Stimulated activated CD4-positive, alpha-beta T cell treated with anti-CD3 and anti-CD28 coated beads, Interleukin-4, amount 100 ng/mL, for 48 hours (primary cell): ENCODE measurements at regions not wholly inside any gene's neighbourhood (a gene's known extent, or its start where the extent isn't known, plus 50 kb on each side); places are given as distances from the start of the nearest gene placed in this dataset.
A peak's percentile ranks its signal among the peaks of the same experiment; 100 is the strongest.

Experiments used
- DNase-seq, 2 donors: peaks; one replicate each; pipeline ENCODE4 v3.0.0-alpha.2; 2020; ENCODE audit warnings: low read depth in 2 of 2

DNA sequence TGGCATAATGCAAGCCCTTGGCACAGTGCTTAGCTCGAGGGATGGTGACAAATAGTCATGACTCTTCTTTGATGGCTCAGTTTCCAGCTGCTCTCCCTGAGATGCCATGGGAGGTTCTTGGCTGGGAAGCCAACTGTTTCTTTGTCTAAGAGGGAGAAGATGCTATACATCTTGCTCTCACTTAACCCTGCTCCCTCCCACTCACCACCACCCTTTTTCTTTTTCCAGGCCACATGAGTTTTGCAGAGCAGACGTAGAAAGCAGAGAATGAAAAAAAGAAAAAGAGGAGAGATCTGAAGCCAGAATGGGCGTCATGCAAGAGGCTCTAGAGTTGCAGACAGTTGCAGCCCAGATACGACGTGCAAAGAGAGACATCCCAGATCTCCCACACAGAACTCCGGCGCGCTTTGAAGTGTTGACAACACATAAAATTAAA is 160.5 kb downstream of the FGF18 start:
- DNase-seq, result no peak

DNA sequence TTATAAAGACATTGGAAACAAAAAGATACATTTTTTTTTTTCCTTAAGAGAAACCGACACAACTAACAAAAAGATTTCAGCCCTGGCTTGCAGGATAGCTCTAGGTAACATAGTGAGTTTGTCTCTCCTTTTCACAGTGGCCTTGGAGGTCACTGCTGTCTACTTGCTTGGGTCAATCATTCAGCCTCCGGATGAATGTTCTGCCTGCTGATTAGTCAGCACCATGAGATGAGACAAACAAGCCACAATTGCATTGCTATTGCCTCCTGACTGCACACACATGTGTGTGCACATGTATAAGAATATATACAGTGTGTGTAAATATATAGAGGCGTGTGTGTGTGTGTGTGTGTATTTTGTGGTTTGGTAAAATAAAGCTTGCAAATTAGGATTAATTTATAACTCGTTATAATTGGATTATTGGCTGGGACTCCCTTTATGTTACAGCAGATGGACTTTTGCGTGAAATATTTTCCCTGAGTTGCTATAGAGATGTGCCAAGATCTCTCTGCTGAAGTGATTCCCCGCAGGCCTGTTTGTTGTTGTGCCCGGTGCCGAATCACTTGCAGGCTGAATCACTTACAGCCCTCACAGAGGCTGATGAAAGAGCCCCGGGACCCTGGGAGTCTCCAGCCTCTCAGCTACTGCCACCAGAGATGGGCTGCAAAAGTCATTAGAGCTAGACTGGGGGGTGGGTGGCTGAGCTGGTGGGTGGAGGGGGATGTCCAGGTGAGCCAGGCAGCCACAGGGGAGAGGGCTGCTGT is 161.2 kb downstream of the FGF18 start:
- no peak for DNase-seq

DNA sequence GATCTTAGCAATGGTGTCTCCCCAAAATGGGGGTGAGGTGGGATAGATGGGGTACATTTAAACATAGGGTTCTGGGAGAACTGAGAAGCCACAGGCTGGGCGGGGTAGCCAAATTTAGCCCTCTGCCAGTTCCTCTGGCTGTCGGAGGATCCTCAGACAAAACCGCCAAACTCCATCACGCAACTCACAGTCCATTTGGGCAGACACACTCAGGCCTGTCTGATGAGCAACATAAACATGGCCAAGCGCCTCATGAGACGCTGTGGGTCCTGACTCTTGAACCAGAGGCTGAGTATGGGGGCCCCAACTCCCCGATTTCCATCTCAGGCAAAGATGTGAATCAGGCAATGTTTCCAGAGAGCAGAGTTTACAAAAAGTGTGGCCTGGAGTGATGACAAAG is 162.3 kb downstream of the FGF18 start:
- no peak for DNase-seq

DNA sequence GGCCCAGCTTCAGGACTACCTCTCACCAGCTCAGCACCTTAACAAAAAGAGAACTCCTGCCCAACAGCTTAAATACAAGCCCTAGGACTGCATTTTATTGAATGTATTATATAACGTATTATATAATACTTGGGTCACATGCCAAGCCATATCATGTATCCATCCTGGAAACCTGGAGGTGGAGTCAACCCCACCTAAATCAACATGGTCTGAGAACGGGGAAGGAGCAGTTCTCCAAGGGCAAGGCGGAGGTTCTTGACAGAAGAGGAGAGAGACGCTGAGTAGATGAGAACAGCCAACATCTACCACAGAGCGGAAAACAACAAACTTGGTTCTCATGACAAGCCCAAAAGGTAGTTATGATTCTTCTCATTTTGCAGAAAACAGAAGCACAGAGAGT is 163.4 kb downstream of the FGF18 start:
- DNase-seq, result no peak

DNA sequence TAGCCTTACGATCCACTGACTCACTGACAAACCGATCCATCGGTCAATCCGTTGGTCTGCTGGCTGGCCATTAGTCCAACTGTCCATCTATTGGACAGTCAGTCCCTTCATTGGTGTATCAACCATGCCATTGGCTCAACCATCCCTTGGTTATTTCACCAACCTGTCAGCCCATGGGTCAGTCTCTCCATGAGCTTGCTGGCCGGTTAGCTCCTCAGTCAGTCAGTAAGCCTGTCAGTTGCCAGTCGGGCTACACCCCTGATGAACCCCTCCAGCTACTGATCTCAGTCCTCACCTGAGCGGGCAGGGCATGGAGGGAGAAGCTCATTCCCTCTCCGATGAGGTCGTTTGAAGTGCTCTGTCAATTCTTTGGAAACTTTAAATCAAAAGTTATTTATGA is 166.5 kb downstream of the FGF18 start:
- DNase-seq, result no peak

DNA sequence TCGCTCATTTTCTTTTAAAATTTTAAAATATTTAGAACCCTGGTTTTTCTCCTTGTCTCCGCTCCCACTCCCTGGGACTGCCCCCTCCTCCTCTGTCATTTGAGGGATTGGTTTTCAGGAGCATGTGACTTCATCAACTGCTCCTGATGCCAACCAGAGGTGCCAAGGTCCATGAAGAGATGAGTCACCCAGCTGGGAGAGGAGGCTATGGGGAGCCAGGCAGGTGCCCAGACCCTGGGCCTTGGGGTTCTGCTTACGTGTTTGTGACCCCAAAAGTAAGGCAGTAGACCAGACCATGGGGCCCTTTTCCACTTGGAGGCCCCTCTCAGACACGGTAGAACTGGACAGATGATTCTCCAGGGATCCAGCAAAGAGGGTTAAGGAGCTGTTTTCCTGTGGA is 167.0 kb downstream of the FGF18 start:
- DNase-seq, result no peak

DNA sequence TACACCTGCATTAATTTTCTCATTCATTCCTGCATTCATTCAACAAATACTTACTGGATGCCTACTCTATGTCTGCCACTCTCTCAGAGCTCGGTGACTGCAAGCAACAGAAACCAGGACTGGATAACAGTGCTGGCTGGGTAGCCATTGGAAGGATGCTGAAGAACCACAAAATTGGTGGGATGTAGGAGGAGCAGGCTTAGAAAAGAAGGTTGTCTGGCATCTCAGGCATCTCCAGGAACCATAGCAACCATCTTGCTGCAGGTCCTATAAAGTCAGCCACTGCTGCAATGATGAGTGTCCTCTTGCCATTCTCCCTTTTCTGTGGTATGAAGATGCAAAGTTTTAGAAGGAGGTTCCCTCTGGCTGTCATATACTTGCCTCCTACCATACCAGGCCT is 168.6 kb downstream of the FGF18 start:
- no peak for DNase-seq

DNA sequence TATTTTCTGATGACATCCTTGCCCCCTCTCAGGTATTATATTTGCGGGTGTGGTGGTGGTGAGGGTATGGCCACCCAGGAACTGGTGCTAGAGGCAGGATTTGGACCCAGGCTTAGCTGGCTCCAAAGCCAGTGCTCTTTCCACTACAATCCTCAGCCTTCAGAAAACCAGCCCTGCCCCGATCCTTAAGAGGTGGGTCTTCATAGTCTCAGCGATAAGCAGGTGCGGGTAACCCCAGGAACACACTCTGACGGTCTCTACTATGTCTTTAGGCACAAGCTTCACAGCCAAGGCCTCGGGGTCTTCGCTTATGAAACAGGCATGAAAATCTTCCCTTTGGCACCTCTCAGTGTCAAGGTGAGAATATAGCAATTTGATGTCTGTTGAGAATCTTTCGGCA is 169.3 kb downstream of the FGF18 start:
- DNase-seq, result no peak

DNA sequence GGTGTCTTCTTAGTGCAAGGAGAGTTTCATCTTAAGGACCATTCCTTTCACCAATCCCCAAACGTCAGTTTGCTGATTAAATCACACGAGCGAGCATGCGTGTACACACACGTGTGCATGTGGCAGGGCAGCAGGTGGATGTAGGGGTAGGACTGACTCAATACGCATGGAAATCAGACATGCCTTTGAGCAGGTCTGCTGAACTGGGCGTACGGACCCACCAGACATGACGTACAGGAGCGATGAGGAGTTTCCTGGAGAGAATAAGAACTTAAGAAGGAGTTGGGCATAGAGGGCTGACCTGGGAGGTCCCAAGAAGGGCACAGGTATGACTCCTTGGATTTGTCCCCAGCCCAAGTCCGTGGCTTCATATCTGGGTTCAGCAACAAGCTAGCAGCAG is 170.0 kb downstream of the FGF18 start:
- no peak for DNase-seq

DNA sequence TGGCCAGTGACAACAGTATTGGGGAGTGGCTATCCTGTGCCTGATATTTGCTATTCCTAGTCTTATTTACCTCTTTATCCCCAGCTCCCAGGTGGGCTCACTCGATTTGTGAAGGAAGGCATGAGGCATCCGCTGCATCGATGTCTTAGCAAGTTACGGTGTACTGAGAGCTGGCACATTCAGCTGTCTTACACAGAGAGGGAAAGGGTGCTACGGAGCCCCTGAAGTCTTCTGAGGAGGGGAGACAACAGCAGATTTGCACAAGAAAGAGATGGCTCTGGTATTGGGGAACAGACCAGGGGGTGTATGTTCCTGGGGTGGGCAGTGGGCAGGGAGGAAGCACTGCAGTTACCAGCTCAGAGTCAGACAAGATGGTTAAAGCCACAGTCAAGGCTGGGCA is 172.6 kb downstream of the FGF18 start:
- DNase-seq, result no peak

DNA sequence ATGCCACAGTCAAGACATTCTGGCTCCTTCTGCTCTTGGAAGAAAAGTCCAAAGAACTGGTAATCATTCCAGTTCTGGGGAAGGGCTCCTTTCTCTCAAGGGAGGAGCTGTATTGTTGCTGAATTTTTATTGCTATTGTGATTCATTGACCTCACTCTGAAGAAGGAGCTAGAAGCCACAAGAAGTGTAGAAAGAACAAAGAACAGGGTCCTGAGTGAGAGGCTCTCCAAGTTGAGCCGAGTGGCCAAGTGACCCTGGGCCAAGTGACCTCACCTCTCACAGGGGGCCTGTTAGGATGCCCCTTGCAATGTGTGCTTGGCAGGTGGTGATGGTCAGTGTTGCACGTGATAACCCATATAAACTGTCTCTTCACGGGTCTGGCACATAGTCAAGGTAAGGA is 173.3 kb downstream of the FGF18 start:
- DNase-seq, result no peak

DNA sequence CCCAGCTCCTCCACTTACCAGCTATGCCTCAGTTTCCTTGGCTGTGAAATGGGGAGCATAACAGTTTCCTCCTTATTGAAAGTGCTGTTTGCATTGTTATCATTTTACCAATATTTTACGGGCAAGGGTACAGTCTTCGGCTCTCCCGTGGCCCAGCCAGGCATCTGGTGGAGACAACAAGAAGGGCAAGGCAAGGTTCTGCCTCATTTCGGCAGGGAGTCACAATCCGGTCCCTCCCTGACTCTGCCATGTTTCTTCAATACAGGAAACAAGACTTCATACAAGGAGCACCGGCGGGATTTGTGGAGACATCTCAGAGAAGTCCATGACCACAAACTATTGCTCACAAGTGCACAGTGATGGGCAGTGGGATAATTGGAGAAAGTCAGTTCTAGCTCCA is 174.0 kb downstream of the FGF18 start:
- DNase-seq, result no peak

DNA sequence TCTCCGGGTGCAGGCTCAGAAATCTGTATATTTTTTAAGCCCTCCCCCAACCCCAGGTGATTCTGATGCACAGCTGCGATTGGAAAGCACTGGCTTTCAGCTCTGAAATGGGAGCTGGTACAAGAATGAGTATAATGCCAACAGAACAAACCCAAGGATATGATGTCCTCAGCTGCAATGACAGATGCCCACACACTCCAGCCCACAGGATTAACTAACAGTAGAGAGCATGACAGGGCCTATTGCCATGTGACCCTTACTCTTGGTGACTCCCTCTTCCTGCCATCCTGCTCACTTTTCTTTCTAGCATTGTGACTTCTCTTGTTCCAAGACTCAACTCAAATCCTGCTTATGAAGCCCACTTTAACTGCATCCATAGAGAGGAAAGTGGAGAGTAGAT is 174.5 kb downstream of the FGF18 start:
- DNase-seq, result no peak

DNA sequence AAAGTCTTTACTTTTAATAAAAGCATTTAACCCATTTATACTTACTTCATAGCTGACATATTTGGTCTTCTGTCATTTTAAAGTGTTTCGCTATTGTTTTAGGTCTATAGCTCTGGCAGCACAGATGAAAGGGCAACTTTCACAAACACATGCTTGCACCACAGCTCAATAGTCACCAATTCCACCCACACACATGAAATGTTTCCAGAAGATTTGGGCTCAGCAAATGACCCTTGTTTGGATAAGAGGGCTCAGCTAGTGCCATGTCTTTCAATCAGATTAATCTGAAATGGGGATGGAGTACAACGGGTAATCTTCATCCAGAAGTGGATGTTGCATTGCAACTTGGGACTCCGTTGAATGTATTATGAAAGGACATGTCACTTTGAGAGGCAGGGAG is 176.0 kb downstream of the FGF18 start:
- no peak for DNase-seq

DNA sequence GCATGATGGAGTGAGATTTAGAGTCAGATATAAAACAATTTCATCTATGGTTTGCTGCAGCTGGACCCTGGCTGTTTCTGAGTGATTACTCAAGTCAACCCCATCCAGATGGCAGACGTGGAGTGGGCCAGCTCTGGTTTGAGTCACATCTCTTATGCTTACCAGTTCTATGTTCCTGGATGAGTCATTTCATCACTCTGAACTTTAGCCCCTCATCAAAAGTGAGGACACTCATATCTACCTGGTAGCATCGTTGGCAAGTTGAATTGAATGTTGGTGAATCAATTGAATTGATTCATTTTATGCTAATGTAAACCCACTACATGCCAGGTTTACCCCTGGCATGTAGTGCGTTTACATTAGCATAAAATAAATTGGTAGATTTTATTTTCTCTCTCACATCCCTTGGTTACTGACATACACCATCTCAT is 176.4 kb downstream of the FGF18 start:
- no peak for DNase-seq

DNA sequence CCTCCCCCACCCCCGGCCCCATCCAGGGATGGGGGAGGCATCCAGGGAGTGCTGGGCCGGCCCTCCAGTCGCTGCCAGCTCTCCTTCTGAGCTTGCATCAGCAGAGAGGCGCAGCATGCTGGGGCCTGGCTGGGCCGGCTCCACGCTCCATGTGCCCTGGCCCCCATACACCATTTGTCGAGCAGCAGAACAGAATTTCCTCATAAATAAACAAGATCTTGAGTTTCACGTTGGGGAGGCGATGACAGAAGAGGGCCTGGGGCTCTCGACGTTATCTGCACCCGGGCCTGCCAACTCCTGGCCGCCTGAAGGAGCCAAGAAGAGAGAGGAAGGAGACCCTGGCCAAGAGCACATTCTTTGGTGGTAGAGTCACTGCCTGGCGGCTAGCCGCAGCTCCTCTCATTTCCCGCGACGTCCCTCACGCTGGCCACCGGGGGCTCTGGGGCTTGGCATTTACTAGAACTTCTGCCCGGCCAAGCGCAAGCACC is 177.0 kb downstream of the FGF18 start:
- no peak for DNase-seq

DNA sequence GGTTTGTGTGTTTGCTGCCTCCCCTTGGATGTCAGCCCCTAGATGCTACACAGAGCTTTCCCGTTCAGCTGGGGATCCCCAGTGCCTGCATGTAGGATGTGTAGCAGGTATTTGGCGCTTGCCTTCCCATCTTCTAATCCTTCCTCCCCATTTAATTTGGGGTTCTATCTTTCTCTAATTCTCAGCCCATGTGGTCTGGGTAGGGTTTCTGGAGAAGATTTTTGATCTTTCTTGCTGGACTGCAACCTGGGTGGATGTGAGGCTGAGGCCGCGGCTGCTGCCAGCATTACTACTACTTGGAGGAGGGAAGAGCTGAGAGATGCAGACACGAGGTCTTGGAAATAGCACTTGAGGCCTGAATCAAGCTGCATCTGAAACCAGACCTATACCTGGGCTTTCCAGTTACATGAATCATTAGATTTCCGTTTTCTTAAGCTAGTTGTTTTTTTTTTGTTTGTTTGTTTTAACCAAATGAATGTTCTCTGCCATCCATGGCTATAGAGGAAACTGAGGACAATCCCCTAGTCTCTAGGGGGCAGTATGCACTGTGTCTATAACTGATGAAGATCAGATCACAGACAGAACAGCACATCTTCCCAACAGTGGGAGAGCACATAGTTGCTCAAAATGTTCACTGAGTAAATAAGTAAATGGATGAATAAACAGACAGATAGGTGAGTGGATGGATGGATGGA is 178.6 kb downstream of the FGF18 start:
- no peak for DNase-seq

DNA sequence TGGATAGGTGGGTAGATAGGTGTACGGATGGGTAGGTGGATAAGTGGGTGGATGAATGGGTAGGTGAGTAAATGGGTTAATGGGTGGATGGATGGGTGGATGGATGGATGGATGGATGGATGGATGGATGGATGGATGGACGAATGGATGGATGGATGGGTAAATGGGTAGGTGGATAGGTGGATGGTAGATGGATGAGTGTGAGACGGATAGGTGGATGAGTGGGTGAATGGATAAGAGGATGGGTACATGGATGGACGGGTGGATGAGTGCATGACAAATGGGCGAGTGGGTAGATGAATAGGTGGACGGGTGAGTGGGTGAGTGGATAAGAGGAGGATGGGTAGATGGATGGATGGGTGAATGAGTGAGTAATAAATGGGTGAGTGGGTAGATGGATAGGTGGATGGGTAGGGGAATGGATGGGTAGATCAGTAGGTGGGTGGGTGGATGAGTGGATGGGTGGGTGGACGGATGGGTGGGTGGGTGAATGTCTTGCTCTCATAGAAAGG is 179.2 kb downstream of the FGF18 start:
- no peak for DNase-seq

DNA sequence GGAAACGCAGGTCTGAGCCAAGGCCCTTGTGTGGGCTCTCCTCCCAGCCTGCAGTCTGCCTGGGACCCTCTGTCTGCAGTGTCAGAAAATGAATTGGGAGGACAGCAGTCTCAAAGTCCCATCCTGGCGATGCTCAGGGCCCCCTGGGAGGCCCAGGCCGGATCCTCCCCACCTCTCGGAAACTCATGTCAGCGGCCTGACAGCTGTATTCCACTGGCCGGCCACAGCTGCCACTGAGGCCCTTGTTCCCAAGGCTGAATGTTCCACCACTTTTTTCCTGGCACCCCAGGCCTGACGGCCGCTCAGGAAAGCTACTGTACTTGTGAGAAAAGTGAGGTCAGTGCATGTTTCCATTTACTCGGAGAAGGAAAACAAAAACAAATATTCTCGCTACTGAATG is 180.0 kb downstream of the FGF18 start:
- no peak for DNase-seq

DNA sequence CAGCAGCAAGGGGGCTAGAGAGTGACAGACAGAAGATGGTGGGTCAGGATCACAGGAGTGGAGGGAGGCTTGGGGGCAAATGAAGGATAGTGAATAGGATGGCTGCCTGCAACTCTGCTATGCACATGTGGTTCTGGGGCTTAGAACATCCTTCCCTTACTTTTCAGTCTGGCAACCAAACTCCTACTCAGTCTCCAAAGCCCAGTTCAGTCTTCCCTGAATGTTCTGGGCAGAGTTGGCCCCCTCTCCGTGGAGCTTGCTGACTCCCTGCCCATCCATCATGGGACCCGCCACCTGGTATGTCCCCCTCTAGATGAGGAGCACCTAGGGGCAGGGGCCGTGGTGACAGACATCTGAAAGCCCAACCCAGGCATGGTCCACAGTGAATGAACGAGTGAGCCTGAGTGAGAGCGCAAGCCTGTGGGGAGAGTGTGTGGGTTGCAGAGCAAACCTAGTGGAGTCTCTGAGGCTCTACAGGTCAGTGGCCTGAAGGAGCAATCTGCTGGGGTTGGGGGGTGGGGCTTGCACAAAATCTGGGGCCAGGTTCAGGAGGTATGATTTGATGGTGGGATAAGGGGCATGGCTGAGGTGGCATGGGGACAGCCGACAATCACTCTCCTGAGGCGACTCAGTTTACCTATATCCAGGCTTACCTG is 180.6 kb downstream of the FGF18 start:
- DNase-seq, result no peak

DNA sequence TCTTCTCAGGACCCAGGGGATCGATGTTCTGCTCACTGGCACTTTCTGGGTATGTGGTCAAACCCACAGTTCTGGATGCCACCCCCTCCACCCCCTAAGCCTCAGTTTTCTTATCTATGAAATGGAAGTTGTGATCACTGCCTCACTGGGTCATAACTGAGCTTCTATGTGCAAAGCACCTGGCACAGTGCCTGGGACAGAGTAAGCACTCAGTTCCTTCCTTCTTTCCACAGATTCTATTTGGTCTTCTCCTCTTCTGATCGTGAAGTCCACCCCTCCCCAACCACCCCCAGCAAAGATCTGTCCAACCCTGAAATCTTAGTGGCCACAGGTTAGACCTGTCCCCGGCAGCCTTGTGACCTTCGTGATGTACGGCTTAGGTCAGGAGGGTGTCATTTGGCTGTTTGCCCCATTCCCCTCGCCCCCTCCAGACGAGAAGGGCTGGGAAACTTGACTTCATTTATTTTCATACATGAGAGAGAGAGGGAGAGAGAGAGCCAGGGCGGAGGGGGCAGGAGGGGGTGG is 181.4 kb downstream of the FGF18 start:
- DNase-seq, result no peak

DNA sequence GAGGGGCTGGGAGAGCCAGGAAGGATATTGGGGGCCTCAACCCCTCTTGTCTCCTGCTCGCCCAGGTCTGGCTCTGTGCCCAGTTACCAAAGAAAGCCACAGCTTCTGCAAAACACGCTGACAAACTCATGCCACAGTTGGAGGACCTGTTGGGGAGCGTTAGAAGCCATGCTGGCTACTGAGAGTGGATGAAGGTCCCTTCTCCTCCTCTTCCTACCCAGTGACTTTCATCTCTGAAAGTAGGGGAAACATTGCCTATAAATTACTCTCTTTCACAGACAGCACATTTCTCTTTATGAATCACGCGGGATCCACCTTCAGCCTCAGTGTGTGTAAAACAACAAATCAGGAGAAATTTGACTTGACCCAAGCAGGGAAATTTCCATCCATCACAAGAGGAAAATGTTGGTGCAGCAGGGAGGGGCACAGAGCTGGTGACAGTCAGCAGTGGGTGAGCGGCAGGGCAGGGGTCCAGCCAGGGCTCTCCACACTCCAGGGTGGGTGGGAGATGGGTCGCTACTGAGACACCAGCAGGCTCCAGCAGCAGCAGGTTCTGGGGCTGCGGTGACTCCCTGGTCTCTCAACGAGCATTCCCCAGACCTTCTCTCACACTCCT is 181.9 kb downstream of the FGF18 start:
- peak in 1 of 2 donors; percentile 10 for DNase-seq
